ENCODE measurements at regions not wholly inside any gene's neighbourhood (a gene's known extent, or its start where the extent isn't known, plus 50 kb on each side); places are given as distances from the start of the nearest gene placed in this dataset.
"Not testable (repeated sequence)": the region's sequence is repeated elsewhere in the genome, so short reads cannot be mapped to it uniquely, and the experiment has no call there.

DNA sequence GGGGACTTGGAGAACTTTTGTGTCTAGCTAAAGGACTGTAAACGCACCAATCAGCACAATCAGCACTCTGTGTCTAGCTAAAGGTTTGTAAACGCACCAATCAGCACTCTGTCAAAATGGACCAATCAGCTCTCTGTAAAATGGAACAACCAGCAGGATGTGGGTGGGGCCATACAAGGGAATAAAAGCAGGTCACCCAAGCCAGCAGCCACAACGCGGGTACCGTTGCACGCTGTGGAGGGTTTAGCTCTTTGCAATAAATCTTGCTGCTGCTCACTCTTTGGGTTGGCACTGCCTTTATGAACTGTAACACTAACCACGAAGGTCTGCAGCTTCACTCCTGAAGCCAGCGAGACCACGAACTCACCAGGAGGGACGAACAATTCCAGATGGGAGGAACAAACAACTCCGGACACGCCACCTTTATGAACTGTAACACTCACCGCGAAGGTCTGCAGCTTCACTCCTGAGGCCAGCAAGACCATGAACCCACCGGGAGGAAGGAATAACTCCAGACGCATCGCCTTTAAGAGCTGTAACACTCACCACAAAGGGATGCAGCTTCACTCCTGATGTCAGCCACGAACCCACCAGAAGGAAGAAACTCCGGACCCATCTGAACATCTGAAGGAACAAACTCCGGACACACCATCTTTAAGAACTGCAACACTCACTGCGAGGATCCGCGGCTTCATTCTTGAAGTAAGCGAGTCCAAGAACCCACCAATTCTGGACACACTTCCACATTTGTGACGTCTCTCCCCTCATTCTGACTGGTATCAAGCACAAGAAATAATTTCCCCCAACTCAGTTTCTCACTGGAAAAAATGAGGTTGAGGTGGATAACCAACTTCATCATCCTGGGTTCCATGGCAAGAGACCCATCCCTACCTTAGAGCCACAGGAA, 227.3 kb upstream of the AMIGO2 start:
- peak; percentile 52 to 89 (median 86) for DNase-seq
- POLR2A ChIA-PET: interaction anchor here (0.6 kb wide), 1 partner anchor 138 kb away, joined by 3 read pairs; no protein-coding TSS in a partner anchor
- not testable (repeated sequence) for H3K27me3 ChIP-seq (replicated peaks in 2 of 5; ENCODE audit: control insufficient read depth in 4 of 5, insufficient read depth in 5 of 5, low read length in 4 of 5); H3K27ac ChIP-seq (ENCODE audit: insufficient read depth in 1 of 2, low read depth in 1 of 2, low read length in 2 of 2, poor library complexity in 1 of 2, severe bottlenecking in 2 of 2); H3K36me3 ChIP-seq (ENCODE audit: control insufficient read depth in 4 of 4, insufficient read depth in 4 of 4, low read length in 3 of 4); H3K9me3 ChIP-seq (ENCODE audit: control extremely low read depth in 1 of 5, control insufficient read depth in 4 of 5, insufficient read depth in 2 of 5, low read depth in 1 of 5, low read length in 4 of 5)
- peaks cover 0 to 10% (median 10%) of the 10 kb centered on the region in 4 experiments for H3K4me1 ChIP-seq (ENCODE audit: control extremely low read depth in 1 of 4, control insufficient read depth in 4 of 4, insufficient read depth in 4 of 4, low read length in 3 of 4)
- CTCF ChIA-PET: interaction anchor here (0.6 to 2.4 kb wide), 17 partner anchors 9 to 698 kb away, joined by 3 to 12 read pairs (median 3); partner anchors contain the start of genes AMIGO2 and PCED1B
- WGBS (ENCODE audit: insufficient coverage): 14% methylated on average over 20 of the region's 25 CpGs
- peak overlapping the region in 6 of 7 experiments; percentile 30 to 71 (median 53) for H3K4me3 ChIP-seq (ENCODE audit: control insufficient read depth in 1 of 7, extremely low read depth in 1 of 7, insufficient read depth in 4 of 7, low read depth in 2 of 7, low read length in 6 of 7)

DNA sequence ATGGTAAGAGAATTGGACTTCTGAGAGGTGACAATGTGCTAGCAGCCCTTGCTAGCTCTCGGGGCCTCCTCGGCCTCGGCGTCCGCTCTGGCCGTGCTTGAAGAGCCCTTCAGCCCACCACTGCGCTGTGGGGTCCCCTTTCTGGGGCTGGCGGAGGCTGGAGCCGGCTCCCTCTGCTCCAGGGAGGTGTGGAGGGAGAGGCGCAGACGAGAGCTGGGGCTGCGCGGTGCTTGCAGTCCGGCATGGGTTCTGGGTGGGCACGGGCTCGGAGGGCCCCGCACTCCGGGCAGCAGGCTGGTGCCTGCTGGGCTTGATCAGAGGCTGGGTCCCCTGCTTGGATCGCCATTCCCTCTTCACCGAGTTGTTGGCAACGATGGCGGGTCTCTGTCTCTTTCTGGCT, 226.4 kb upstream of the AMIGO2 start:
- 95% methylated on average over 18 of the region's 22 CpGs for WGBS (ENCODE audit: insufficient coverage)
- Histone ChIP-seq H3K27me3 (replicated peaks in 2 of 5; ENCODE audit: control insufficient read depth in 4 of 5, insufficient read depth in 5 of 5, low read length in 4 of 5) (no peaks in the 10 kb centered on the region), H3K4me1 (ENCODE audit: control extremely low read depth in 1 of 4, control insufficient read depth in 4 of 4, insufficient read depth in 4 of 4, low read length in 3 of 4) (peaks cover 0 to 10% (median 10%) of the 10 kb centered on the region in 4 experiments), H3K9me3 (ENCODE audit: control extremely low read depth in 1 of 5, control insufficient read depth in 4 of 5, insufficient read depth in 2 of 5, low read depth in 1 of 5, low read length in 4 of 5) (peaks cover 0 to 4% (median 0%) of the 10 kb centered on the region in 5 experiments), H3K36me3 (ENCODE audit: control insufficient read depth in 4 of 4, insufficient read depth in 4 of 4, low read length in 3 of 4) (no peaks in the 10 kb centered on the region), H3K27ac (ENCODE audit: insufficient read depth in 1 of 2, low read depth in 1 of 2, low read length in 2 of 2, poor library complexity in 1 of 2, severe bottlenecking in 2 of 2) (no peak overlapping the region), H3K4me3 (ENCODE audit: control insufficient read depth in 1 of 7, extremely low read depth in 1 of 7, insufficient read depth in 4 of 7, low read depth in 2 of 7, low read length in 6 of 7) (no peak overlapping the region)
- CTCF ChIA-PET: interaction anchor here (0.9 to 2.4 kb wide), 13 partner anchors 8 to 274 kb away, joined by 3 to 12 read pairs (median 3); no protein-coding TSS in a partner anchor
- POLR2A ChIA-PET: interaction anchor here (0.5 kb wide), 1 partner anchor 26 kb away, joined by 3 read pairs; no protein-coding TSS in a partner anchor
- DNase-seq: no peak

DNA sequence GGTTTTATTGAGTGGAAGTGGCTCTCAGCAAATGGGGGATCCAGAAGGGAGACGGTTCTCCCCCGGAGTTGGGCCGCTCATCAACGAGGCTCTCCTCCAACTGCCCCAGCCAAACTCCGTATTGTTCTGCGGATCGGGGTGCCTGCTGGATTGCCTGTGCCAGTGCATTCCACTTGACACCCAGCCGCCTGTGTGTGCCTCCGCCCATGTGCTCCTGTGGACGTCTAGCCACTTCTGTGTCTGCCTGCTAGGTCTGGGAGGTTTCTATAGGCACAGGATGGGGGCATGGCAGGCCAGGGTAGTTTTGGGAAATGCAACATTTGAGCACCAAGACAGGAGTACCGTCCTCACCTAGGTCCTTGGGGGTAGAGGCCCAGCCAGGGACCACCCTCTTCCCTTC, 225.7 kb upstream of the AMIGO2 start:
- Histone ChIP-seq H3K4me1 (ENCODE audit: control extremely low read depth in 1 of 4, control insufficient read depth in 4 of 4, insufficient read depth in 4 of 4, low read length in 3 of 4) (peaks cover 0 to 10% (median 10%) of the 10 kb centered on the region in 4 experiments), H3K9me3 (ENCODE audit: control extremely low read depth in 1 of 5, control insufficient read depth in 4 of 5, insufficient read depth in 2 of 5, low read depth in 1 of 5, low read length in 4 of 5) (no peaks in the 10 kb centered on the region), H3K27me3 (replicated peaks in 2 of 5; ENCODE audit: control insufficient read depth in 4 of 5, insufficient read depth in 5 of 5, low read length in 4 of 5) (no peaks in the 10 kb centered on the region), H3K36me3 (ENCODE audit: control insufficient read depth in 4 of 4, insufficient read depth in 4 of 4, low read length in 3 of 4) (no peaks in the 10 kb centered on the region), H3K27ac (ENCODE audit: insufficient read depth in 1 of 2, low read depth in 1 of 2, low read length in 2 of 2, poor library complexity in 1 of 2, severe bottlenecking in 2 of 2) (no peak overlapping the region), H3K4me3 (ENCODE audit: control insufficient read depth in 1 of 7, extremely low read depth in 1 of 7, insufficient read depth in 4 of 7, low read depth in 2 of 7, low read length in 6 of 7) (no peak overlapping the region)
- POLR2A ChIA-PET: no interaction called here
- CTCF ChIA-PET: no interaction called here
- no peak for DNase-seq
- 95% methylated on average over 10 of the region's 11 CpGs for WGBS (ENCODE audit: insufficient coverage)

DNA sequence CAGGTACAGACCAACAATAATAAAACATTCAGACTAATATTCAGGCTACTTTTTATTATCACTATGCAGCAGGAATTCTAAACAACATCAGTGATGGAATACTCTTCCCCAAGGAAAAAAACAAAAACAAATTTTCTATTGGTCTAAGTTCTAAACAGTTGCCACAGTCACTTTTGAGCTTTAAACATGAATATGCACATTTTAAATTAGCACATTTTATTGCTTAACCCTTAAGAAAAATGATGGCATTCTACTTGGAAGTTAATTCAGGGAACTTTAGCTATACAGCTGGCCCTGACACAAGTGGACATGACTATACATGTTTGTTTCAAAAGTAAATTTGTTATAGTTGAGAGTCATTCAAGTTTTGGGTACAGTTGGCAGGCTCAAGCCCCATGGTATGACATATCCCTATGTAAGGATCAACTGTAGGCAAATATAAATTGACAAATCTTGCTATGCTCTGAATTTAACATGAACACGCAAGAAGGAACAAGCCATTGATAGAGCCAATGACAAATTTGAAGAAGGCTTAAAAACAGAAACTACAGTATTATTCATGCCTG, 224.3 kb upstream of the AMIGO2 start:
- Histone ChIP-seq H3K36me3 (ENCODE audit: control insufficient read depth in 4 of 4, insufficient read depth in 4 of 4, low read length in 3 of 4) (no peaks in the 10 kb centered on the region), H3K4me1 (ENCODE audit: control extremely low read depth in 1 of 4, control insufficient read depth in 4 of 4, insufficient read depth in 4 of 4, low read length in 3 of 4) (peaks cover 0 to 10% (median 10%) of the 10 kb centered on the region in 4 experiments), H3K9me3 (ENCODE audit: control extremely low read depth in 1 of 5, control insufficient read depth in 4 of 5, insufficient read depth in 2 of 5, low read depth in 1 of 5, low read length in 4 of 5) (peaks cover 0 to 1% (median 0%) of the 10 kb centered on the region in 5 experiments), H3K27me3 (replicated peaks in 2 of 5; ENCODE audit: control insufficient read depth in 4 of 5, insufficient read depth in 5 of 5, low read length in 4 of 5) (no peaks in the 10 kb centered on the region), H3K27ac (ENCODE audit: insufficient read depth in 1 of 2, low read depth in 1 of 2, low read length in 2 of 2, poor library complexity in 1 of 2, severe bottlenecking in 2 of 2) (no peak overlapping the region), H3K4me3 (ENCODE audit: control insufficient read depth in 1 of 7, extremely low read depth in 1 of 7, insufficient read depth in 4 of 7, low read depth in 2 of 7, low read length in 6 of 7) (no peak overlapping the region)
- no peak for DNase-seq
- POLR2A ChIA-PET: no interaction called here
- CTCF ChIA-PET: interaction anchor here (1.4 kb wide), 1 partner anchor 271 kb away, joined by 4 read pairs; no protein-coding TSS in a partner anchor
- WGBS (ENCODE audit: insufficient coverage): no CpG with 5 or more reads among the region's 1 CpG

DNA sequence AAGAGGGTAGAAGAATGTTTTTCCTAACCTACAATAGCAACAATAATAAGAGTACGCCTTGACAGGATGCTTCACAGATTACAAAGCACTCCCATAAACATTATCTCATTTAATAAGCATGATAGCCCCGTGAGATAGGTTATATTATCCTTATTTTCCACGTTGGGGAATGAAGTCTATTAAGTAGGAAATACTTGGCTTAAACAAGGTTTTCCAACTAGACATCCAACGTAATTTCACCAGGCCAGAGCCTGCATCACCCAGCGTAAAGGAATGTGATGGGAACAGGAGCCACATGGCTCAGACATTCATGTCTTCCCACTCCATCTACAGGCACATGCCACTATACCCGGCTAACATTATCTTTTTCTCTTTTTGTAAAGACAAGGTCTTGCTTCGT, 223.4 kb upstream of the AMIGO2 start:
- Histone ChIP-seq H3K27ac (ENCODE audit: insufficient read depth in 1 of 2, low read depth in 1 of 2, low read length in 2 of 2, poor library complexity in 1 of 2, severe bottlenecking in 2 of 2) (no peak overlapping the region), H3K27me3 (replicated peaks in 2 of 5; ENCODE audit: control insufficient read depth in 4 of 5, insufficient read depth in 5 of 5, low read length in 4 of 5) (no peaks in the 10 kb centered on the region), H3K36me3 (ENCODE audit: control insufficient read depth in 4 of 4, insufficient read depth in 4 of 4, low read length in 3 of 4) (no peaks in the 10 kb centered on the region), H3K4me3 (ENCODE audit: control insufficient read depth in 1 of 7, extremely low read depth in 1 of 7, insufficient read depth in 4 of 7, low read depth in 2 of 7, low read length in 6 of 7) (no peak overlapping the region), H3K9me3 (ENCODE audit: control extremely low read depth in 1 of 5, control insufficient read depth in 4 of 5, insufficient read depth in 2 of 5, low read depth in 1 of 5, low read length in 4 of 5) (peaks cover 0 to 4% (median 0%) of the 10 kb centered on the region in 5 experiments), H3K4me1 (ENCODE audit: control extremely low read depth in 1 of 4, control insufficient read depth in 4 of 4, insufficient read depth in 4 of 4, low read length in 3 of 4) (peaks cover 0 to 12% (median 11%) of the 10 kb centered on the region in 4 experiments)
- ChIA-PET POLR2A (interaction anchor here (0.7 kb wide), 1 partner anchor 454 kb away, joined by 3 read pairs; no protein-coding TSS in a partner anchor), CTCF (no interaction called here)
- no peak for DNase-seq
- 92% methylated on average over 6 of the region's 7 CpGs for WGBS (ENCODE audit: insufficient coverage)

DNA sequence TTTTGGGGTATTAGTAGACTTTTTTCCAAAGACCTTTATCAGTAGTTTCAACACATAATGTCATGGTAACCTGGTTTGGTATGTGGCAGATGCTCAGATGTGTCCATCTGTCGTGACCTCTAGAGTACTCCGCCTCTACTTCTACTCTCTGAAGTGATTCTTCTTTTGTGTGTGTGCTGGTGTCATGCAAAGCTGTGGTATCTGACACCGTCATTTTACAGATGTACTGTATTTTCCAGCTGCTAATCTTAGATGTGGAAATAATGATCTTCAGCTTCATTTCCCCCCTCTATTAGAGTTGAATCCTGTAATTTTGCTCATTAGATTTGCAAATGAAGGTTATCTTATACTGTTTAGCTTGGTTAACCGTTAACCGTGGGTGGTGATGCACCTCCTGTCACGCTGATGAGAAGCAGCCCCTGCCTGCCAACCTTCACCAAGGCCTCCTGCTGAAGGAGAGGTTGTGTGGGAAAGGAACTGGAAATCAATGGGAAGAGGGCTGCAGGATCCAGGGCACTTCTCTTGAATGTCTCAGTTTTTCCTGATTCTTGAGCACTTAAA, 222.4 kb upstream of the AMIGO2 start:
- POLR2A ChIA-PET: interaction anchor here (0.7 kb wide), 1 partner anchor 455 kb away, joined by 3 read pairs; no protein-coding TSS in a partner anchor
- WGBS (ENCODE audit: insufficient coverage): 93% methylated on average over 2 of the region's 6 CpGs
- DNase-seq: no peak
- no peak overlapping the region for H3K4me3 ChIP-seq (ENCODE audit: control insufficient read depth in 1 of 7, extremely low read depth in 1 of 7, insufficient read depth in 4 of 7, low read depth in 2 of 7, low read length in 6 of 7)
- H3K4me1 ChIP-seq (ENCODE audit: control extremely low read depth in 1 of 4, control insufficient read depth in 4 of 4, insufficient read depth in 4 of 4, low read length in 3 of 4): peaks cover 0 to 9% (median 5%) of the 10 kb centered on the region in 4 experiments
- H3K9me3 ChIP-seq (ENCODE audit: control extremely low read depth in 1 of 5, control insufficient read depth in 4 of 5, insufficient read depth in 2 of 5, low read depth in 1 of 5, low read length in 4 of 5): peaks cover 0 to 4% (median 0%) of the 10 kb centered on the region in 5 experiments
- no peaks in the 10 kb centered on the region for H3K27me3 ChIP-seq (replicated peaks in 2 of 5; ENCODE audit: control insufficient read depth in 4 of 5, insufficient read depth in 5 of 5, low read length in 4 of 5)
- no peaks in the 10 kb centered on the region for H3K36me3 ChIP-seq (ENCODE audit: control insufficient read depth in 4 of 4, insufficient read depth in 4 of 4, low read length in 3 of 4)
- no peak overlapping the region for H3K27ac ChIP-seq (ENCODE audit: insufficient read depth in 1 of 2, low read depth in 1 of 2, low read length in 2 of 2, poor library complexity in 1 of 2, severe bottlenecking in 2 of 2)
- CTCF ChIA-PET: interaction anchor here (0.8 kb wide), 1 partner anchor 29 kb away, joined by 3 read pairs; no protein-coding TSS in a partner anchor

Measured in common myeloid progenitor, CD34-positive (primary cell).